SH-SY5Y (cell line): ENCODE measurements at regions not wholly inside any gene's neighbourhood (a gene's known extent, or its start where the extent isn't known, plus 50 kb on each side); places are given as distances from the start of the nearest gene placed in this dataset.

Experiments used
- GATA2 ChIP-seq: IDR thresholded peaks from 2 replicates; pipeline ENCODE4 v1.6.1; 2011; ENCODE audit warnings: mild to moderate bottlenecking, low read depth, low read length
- GATA3 ChIP-seq: IDR thresholded peaks from 2 replicates; pipeline ENCODE4 v1.6.1; 2011; ENCODE audit warnings: low read depth, mild to moderate bottlenecking, low read length, moderate library complexity

DNA sequence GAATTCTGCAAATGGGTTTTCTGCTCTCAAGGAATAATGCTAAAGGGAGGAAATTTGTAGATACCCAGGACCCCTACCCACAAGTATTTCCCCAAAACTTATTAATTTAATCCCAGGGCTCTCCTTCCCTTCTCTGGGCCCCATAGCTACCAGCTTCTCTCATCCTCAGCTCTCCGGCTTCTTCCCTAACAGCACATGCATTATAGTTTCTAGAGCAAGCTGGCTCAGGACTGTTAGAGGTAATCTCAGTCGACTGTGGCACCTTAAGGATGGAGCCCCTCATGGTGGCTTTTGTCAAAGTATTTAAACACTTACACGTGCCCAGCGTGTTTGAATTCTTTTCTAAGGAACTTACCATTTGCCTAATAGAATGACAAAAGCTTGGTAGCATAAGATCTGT lies 252.5 kb upstream of the GAS1 start:
- no peak for TF ChIP-seq GATA2
- TF ChIP-seq GATA3 = no peak

DNA sequence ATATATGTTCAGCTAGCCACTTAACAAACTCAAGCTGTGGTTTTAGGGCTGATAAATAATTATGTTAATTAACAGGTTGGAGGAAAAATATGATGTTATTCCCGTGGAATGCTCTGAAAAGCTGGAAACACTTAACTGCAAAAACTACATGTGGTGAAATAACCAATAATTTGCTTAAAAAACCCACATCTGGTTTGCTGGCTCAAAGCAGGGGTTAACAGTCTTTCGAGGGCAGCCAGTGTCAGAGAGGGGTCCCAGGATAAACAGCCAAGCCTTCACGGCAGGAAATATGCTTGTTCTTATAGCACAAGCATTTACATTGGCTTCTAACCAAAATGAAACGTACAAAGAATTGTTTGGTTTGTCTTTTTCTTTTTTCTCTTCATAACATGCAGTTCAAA lies 254.0 kb upstream of the GAS1 start:
- TF ChIP-seq GATA3 (no peak), GATA2 (no peak)

DNA sequence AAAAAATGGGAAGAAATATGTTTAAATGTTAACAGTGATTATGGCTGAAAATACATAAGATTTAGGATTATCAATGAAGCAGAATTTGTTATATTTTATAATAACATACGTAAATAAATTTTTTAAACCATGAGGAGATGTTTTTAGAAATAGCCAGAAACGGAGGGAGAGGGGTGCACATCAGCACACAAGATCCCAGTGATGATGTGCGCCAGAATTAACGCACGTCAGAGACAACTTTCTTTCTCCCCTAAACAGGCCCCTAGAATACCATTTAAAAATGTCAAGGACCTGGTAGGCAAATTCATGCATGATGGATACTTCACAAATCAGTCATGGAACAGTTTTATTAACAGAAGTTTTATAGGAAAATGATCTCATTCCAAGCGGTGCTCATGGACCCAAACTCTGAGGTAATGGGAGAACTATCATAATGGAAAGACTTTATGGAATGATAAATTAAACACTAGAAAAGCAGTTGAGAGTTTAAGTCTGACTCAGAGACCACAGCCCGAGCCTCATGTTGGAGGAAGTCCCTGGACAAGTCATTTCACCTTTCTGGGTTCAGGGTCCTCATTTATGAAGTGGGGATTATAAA lies 258.9 kb upstream of the GAS1 start:
- no peak for TF ChIP-seq GATA2
- no peak for TF ChIP-seq GATA3

DNA sequence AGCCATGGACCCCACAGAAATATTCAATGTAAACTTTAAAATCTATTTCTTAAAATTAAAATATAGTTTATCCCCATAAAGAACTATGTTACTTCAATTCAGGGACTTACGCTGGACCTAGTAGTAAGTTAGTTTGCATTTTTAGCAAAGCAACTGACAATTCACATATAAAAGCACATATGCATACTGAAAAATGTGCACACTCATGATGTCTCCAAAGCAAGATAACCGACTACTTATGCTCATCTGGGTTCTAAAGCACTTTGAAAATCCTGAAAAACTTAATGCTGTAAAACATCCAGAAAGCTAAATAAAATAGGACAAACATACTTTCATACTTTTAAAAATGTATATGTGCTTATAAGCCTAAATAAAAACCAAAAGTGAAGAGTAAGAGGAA lies 264.4 kb upstream of the GAS1 start:
- TF ChIP-seq GATA2 (no peak), GATA3 (no peak)

DNA sequence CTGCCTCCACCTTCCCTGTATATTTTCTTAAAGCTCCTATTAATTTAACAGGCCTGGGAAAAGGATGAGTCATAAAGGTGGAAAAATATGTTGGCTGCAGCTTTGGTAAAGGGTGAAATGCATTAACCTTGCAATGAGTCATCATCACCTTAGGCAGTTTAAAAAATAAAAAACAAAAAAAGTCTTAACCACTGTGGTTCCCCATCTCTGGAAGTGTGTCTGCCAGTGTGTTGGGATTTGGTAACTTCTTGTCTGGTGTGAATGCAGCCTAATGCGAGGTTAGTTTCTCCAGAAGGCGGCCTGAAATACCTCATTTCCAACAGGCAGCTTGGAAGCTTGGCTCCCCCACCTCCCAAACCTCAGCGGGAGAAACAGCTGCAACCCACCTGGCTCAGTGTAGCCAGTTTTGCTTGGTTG lies 265.3 kb upstream of the GAS1 start:
- no peak for TF ChIP-seq GATA2
- no peak for TF ChIP-seq GATA3

DNA sequence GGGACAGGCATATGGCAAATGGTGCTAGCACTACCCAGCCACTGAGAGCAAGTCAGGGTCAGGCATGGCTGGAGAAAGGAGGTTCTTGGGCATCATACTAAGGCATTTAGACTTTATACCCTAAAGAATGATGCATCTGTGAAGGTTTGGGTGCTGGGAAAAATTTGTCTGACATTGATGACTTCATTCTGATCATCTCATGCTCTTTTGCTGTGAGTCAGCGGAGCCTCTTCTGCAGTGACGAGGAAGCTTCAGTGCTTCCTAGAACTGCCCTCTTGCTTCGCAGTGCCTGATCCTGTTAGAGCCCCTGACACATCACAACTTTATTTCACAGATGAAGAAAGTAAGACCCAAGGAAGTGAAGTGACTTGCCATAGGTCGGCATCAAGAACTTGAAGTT lies 266.6 kb upstream of the GAS1 start:
- TF ChIP-seq GATA2 (no peak), GATA3 (no peak)

DNA sequence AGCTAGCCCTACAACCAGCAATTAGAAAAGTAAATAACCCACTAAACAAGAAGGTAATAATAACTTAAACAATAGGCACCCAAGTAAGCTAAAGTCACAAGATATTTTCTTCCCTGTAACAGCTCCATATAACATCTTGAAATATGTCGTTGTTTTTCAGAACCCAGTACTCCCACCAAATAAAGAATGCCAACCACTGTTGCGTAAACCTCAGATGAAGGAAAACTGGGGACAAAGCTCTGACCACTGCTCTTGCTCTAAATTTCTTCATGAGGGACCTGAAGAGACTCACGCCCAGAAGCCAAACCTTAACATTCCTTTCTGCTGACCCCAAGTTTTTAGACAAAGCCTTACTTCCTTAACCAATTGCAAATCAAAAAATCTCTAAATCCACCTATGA lies 267.7 kb upstream of the GAS1 start:
- TF ChIP-seq GATA3 (no peak), GATA2 (no peak)

DNA sequence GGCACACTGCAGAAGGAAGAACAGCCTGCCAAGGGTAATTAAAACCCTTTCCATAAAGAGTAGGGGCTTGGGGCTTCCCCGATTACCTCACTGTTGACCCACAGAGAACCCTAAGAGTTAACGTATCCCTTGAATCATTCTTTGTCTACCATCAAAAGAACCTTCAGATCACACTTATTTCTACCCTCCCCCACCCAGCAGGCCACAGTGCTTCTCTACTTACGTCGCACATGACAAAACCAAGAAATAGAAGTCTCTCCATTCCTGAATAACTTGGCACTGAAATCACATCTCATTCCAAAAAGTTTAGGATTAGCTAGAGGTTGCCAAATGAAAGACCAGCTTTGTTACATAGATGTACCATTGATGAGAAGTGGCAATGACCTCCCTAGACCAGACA lies 268.7 kb upstream of the GAS1 start:
- TF ChIP-seq GATA3 (no peak), GATA2 (no peak)

DNA sequence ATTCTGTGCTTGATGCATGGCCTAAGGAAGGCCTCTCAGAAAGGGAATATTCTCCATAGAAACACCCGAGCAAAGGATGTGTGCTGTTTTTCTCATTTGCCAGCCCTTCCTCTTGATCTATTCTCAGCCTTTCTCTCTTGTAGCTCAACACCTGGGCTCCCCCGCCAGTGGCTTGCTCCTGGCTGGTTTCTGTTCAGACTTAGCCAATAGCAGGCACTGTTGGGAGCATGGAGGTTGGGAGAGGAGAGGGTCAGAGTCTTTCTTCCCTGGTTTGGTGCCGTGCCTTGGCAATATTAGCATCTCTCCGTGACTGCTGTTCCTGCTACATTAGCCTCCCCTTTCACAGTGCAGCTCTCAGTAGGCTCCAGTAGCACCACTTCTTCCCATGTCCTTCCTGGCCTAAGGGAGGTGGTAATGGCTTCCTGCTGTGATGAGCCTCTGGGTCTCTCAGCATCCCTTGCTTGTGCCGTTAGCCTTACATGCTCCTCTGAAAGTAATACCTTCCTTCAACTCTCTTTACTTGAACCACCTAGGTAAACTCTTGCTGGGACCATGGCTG lies 269.7 kb upstream of the GAS1 start:
- TF ChIP-seq GATA3 (no peak), GATA2 (no peak)

DNA sequence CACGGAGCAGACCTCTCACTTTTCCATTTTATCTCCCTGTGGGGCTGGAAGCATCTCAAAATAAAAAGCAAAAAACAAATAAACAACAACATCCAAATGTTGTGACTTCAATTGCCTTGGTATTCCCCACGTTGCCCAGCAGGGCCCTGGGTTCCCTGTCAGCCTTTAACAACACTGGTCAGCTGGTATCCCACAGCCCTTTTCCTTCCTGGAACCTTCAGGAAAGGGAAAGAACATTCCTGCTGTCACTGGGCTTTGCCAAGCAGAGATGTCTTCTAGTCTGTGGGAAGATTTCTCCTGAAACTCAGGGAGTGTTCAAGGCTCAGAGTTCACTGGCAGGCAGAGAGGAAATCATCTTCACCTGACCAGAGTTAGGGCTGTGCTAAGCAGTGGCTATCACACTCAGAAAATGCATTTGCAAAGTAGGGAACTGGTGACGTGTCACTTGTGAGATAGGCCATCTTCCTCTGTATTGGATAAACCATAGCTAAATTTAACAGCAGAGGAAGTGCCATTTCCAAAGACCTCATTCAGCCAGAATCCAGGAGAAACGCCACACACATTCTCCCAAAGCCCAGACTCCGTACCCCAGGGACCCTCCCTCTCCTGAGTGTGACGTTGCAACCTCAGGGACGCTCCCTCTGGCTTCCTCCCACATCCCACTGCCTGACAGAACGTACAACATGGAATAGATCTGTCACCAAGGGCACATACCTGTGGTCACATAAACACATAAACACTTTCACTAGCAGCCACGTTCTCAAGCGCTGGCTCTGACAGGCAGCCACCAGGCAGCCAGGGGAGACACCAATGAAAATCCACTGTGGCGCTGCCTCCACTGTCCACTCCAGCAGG lies 274.0 kb upstream of the DAPK1 start:
- no peak for TF ChIP-seq GATA3
- TF ChIP-seq GATA2 = no peak

DNA sequence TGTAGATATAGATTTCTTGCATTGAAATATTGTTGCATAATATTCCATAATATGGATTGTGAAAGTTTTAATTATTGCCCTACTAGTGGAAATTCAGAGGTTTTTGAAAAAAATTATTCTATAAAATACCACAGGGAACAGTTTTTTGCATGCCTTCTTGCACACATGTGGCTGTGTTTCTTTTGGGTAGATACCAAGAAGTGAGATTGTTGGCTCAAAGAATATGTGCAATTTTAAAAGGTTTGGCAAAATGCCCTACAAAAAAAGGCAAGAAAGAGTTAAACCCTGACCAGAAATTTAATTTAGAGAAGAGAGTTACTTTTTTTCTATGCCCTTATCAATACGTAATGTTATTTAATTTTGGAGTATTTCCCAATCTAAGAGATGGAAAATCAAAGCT lies 270.8 kb upstream of the DAPK1 start:
- TF ChIP-seq GATA3 = no peak
- TF ChIP-seq GATA2 = no peak

DNA sequence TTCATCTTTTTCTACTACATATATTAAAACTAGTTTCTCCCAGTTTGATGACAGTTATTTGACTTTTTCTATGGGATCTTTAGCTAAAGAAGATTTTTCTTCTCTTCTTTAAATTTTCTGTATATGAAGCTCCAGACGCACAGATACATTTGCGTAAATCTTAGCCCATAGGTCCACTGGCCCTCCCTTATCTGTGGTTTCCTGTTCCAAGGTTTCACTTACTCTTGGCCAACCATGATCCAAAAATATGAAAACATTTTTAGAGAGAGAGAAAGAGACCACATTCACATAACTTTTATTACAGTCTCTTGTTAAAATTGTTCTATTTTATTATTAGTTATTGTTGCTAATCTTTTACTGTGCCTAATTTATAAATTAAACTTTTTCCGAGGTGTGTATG lies 270.2 kb upstream of the DAPK1 start:
- TF ChIP-seq GATA3 = no peak

DNA sequence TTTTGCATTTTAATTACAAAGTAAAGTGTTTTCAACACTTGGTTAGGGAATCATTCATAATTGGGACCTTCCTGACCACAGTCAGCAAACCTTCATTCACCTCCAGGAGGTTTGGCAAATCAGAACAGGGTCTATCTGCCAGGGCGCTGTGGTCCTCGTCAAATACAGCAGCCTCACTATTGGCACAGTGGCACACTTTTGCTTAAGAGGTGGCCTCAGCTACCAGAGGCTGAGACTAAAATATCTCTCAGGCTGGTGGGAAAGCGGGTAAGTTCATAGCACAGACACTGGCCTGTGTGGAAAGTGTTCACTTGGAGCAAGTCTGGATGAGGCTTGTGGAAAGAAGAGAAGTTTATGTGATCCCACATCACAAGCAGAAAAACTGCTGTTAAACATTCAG lies 268.6 kb upstream of the DAPK1 start:
- no peak for TF ChIP-seq GATA2
- TF ChIP-seq GATA3 = no peak

DNA sequence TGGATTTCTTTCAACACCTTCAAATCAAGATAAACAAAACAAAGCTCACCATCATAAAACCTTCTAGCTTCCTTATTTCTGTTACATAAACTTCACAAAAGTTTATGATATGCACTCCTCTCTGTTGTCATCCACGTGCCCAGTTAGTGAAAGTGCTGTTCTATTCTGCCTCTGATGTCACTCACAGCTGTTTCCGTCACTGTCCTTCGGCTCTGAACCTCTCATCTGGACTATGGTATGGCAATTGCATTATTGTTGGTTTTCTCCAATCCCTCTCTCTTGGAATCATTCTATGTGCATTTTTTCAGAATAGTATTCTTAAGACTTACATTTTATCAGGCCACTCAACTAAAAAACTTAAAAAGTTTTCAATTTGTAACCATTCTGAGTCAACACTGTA lies 264.2 kb upstream of the DAPK1 start:
- TF ChIP-seq GATA3 (no peak), GATA2 (no peak)

DNA sequence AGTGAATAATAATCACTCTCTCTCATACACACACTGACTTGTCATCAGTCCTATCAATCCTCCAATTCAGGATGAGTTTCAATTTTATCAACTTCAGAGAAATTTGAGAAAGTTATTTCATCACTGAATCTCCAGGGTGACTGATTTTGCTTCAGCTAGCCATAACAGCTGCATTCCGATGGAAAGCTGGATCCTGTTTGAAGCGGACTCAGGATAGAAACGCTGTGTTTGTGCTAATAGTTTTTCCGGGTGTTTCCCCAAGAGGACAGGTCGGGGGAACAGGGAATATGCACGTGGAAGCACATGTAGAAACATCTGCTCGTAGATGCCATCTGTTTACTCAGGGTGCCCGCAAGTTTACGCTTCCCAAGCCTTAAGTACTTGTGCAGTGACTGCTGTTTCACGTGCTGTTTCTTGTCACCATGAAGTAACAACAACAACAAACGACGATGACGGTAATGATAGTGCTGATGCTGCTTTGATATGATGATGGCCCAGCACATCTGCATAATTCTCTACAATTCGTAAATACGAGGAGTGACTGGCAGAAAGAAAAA lies 263.7 kb upstream of the DAPK1 start:
- TF ChIP-seq GATA2 (no peak), GATA3 (no peak)
